Tibial artery (tissue), 4 donors: ENCODE measurements at regions not wholly inside any gene's neighbourhood (a gene's known extent, or its start where the extent isn't known, plus 50 kb on each side); places are given as distances from the start of the nearest gene placed in this dataset.
"Not testable (repeated sequence)": the region's sequence is repeated elsewhere in the genome, so short reads cannot be mapped to it uniquely, and the experiment has no call there.

Experiments
- DNase-seq, 2 donors: peaks; one replicate each; pipeline ENCODE4 v3.0.0-alpha.2; 2019
- H3K27ac ChIP-seq, 2 donors: fragments of 200-600 bp; sonication (generic) in 1 of 2; 1 replicate in 1 of 2; 2 replicates in 1 of 2; pipeline ENCODE4 v1.5.1; 2018 to 2019; ENCODE audit warnings: mild to moderate bottlenecking in 1 of 2
- H3K27me3 ChIP-seq, 2 donors: fragments of 200-600 bp; sonication (generic) in 1 of 2; one replicate each; pipeline versions ENCODE4 v1.5.1 to v1.6.0; 2016 to 2019
- H3K36me3 ChIP-seq, 3 donors: fragments of 200-600 bp; sonication (generic) in 2 of 3; one replicate each; pipeline ENCODE4 v1.5.1; 2016 to 2019; ENCODE audit warnings: mild to moderate bottlenecking in 2 of 3
- H3K4me1 ChIP-seq, 4 donors: fragments of 200-600 bp; sonication (generic) in 2 of 4; 1 replicate in 3 of 4; 2 replicates in 1 of 4; pipeline ENCODE4 v1.5.1; 2016 to 2019
- H3K4me3 ChIP-seq, 2 donors: fragments of 200-600 bp; sonication (generic) in 1 of 2; 1 replicate in 1 of 2; 2 replicates in 1 of 2; pipeline ENCODE4 v1.5.1; 2018 to 2019; ENCODE audit warnings: mild to moderate bottlenecking in 2 of 2
- H3K9me3 ChIP-seq, 3 donors: fragments of 200-600 bp; sonication (generic) in 1 of 3; one replicate each; pipeline ENCODE4 v1.5.1; 2016 to 2019
- intact Hi-C: fragments of 100-400 bp; cut with DNase I; formaldehyde crosslinking; loops from one replicate; pipeline ENCODE4 v1.15.0; 2023; ENCODE audit warnings: low total_unique reads
- TF ChIP-seq, protein P1 (sequence below), 2 experiments: fragments of 200-600 bp in 1 of 2; fragments of 450-650 bp in 1 of 2; IDR thresholded peaks; one replicate each; pipeline ENCODE4 v1.5.1; 2017 to 2019; ENCODE audit warnings: antibody characterized with exemption in 2 of 2, mild to moderate bottlenecking in 1 of 2, moderate library complexity in 1 of 2

GRCh38 chr5:145636371-145636770, 198.8 kb downstream of the PRELID2 start:
- intact Hi-C loops: no loop called here
- Histone ChIP-seq H3K4me3 (no peak overlapping the region), H3K27me3 (no peaks in the 10 kb centered on the region), H3K36me3 (no peaks in the 10 kb centered on the region), H3K9me3 (peaks cover 0 to 5% (median 1%) of the 10 kb centered on the region in 3 donors), H3K27ac (no peak overlapping the region), H3K4me1 (no peaks in the 10 kb centered on the region)
- no peak for DNase-seq
- TF ChIP-seq, protein P1, sequence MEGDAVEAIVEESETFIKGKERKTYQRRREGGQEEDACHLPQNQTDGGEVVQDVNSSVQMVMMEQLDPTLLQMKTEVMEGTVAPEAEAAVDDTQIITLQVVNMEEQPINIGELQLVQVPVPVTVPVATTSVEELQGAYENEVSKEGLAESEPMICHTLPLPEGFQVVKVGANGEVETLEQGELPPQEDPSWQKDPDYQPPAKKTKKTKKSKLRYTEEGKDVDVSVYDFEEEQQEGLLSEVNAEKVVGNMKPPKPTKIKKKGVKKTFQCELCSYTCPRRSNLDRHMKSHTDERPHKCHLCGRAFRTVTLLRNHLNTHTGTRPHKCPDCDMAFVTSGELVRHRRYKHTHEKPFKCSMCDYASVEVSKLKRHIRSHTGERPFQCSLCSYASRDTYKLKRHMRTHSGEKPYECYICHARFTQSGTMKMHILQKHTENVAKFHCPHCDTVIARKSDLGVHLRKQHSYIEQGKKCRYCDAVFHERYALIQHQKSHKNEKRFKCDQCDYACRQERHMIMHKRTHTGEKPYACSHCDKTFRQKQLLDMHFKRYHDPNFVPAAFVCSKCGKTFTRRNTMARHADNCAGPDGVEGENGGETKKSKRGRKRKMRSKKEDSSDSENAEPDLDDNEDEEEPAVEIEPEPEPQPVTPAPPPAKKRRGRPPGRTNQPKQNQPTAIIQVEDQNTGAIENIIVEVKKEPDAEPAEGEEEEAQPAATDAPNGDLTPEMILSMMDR (IDR thresholded peaks at IDR 0.05): no peak

- H3K27me3 ChIP-seq: no peaks in the 10 kb centered on the region
- no peak for DNase-seq
- H3K9me3 ChIP-seq: no peaks in the 10 kb centered on the region
- no peak overlapping the region for H3K27ac ChIP-seq
- TF ChIP-seq, protein P1 (IDR thresholded peaks at IDR 0.05): no peak
- no peaks in the 10 kb centered on the region for H3K4me1 ChIP-seq
- intact Hi-C loops: no loop called here
- no peak overlapping the region for H3K4me3 ChIP-seq
- no peaks in the 10 kb centered on the region for H3K36me3 ChIP-seq
Measured at GRCh38 chr5:145633474-145633873, 201.7 kb downstream of the PRELID2 start.

GRCh38 chr5:145632701-145633100, 202.4 kb downstream of the PRELID2 start:
- TF ChIP-seq, protein P1 (IDR thresholded peaks at IDR 0.05): no peak
- Histone ChIP-seq H3K36me3 (no peaks in the 10 kb centered on the region), H3K27me3 (no peaks in the 10 kb centered on the region), H3K9me3 (no peaks in the 10 kb centered on the region), H3K4me1 (no peaks in the 10 kb centered on the region), H3K27ac (no peak overlapping the region), H3K4me3 (no peak overlapping the region)
- intact Hi-C loops: no loop called here
- no peak for DNase-seq

GRCh38 chr5:145629047-145629446, 206.1 kb downstream of the PRELID2 start:
- DNase-seq: no peak
- Histone ChIP-seq H3K9me3 (peaks cover 0 to 3% (median 0%) of the 10 kb centered on the region in 3 donors), H3K4me1 (no peaks in the 10 kb centered on the region), H3K27ac (no peak overlapping the region), H3K4me3 (no peak overlapping the region), H3K36me3 (no peaks in the 10 kb centered on the region), H3K27me3 (no peaks in the 10 kb centered on the region)
- intact Hi-C loops: no loop called here
- TF ChIP-seq, protein P1 (IDR thresholded peaks at IDR 0.05): no peak

DNA sequence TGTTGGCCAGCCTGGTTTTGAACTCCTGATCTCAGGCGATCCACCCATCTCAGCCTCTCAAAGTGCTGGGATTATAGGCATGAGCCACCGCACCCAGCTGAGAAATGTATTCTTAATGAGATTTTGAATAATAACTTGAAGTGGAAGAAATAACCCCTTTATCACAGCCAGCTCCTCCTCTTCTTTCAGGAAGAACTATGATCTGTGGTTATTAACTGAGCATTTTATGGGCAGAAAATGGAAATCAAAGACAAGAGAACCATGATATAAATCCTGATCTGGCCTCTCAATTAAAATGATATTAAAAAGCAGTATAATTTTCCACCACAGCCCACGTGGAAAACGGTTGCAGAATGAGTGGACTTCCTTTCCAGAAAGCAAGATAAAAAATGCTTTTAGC, 206.6 kb downstream of the PRELID2 start:
- Histone ChIP-seq H3K36me3 (no peaks in the 10 kb centered on the region), H3K4me1 (no peaks in the 10 kb centered on the region), H3K27me3 (no peaks in the 10 kb centered on the region), H3K27ac (no peak overlapping the region), H3K4me3 (no peak overlapping the region), H3K9me3 (peaks cover 0 to 8% (median 0%) of the 10 kb centered on the region in 3 donors)
- intact Hi-C loops: no loop called here
- no peak for DNase-seq
- TF ChIP-seq, protein P1 (IDR thresholded peaks at IDR 0.05): no peak

- intact Hi-C loops: no loop called here
- H3K4me1 ChIP-seq: no peaks in the 10 kb centered on the region
- H3K4me3 ChIP-seq: no peak overlapping the region
- peaks cover 0 to 9% (median 0%) of the 10 kb centered on the region in 3 donors for H3K9me3 ChIP-seq
- no peak overlapping the region for H3K27ac ChIP-seq
- no peak for DNase-seq
- TF ChIP-seq, protein P1 (IDR thresholded peaks at IDR 0.05): no peak
- H3K36me3 ChIP-seq: no peaks in the 10 kb centered on the region
- H3K27me3 ChIP-seq: no peaks in the 10 kb centered on the region
Measured at GRCh38 chr5:145619806-145620310, 215.3 kb downstream of the PRELID2 start.

- H3K27me3 ChIP-seq, H3K36me3 ChIP-seq, intact Hi-C loops, H3K27ac ChIP-seq, H3K4me3 ChIP-seq, H3K4me1 ChIP-seq, DNase-seq, H3K9me3 ChIP-seq: not testable (repeated sequence)
Measured at GRCh38 chr5:145616739-145617138, 218.4 kb downstream of the PRELID2 start.
